Hematopoietic multipotent progenitor cell (in vitro differentiated cells): ENCODE measurements at regions not wholly inside any gene's neighbourhood (a gene's known extent, or its start where the extent isn't known, plus 50 kb on each side); places are given as distances from the start of the nearest gene placed in this dataset.

Experiments
- DNase-seq, 3 donors: peaks; one replicate each; pipeline ENCODE4 v3.0.0-alpha.2; 2011 to 2015; ENCODE audit warnings: low read depth in 2 of 3, low spot score in 2 of 3

DNA sequence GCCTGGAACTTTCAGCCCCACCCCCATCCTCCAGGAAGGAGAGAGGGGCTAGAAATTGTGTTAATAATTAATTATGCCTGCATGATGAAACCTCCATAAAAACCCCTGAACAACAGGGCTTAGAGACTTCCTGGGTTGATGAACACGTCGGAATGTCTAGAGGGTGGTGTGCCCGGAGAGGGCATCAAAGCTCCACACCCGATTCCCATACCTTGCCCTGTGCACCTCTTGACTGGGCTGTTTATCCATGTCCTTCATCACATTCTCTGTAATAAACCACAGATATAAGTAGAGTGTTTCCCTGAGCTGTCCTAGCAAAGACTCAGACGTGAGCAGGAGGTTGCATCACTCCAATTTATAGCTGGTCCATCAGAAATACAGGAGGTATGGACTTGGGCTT lies 624.0 kb downstream of the NPHP4 start:
- DNase-seq, result no peak

DNA sequence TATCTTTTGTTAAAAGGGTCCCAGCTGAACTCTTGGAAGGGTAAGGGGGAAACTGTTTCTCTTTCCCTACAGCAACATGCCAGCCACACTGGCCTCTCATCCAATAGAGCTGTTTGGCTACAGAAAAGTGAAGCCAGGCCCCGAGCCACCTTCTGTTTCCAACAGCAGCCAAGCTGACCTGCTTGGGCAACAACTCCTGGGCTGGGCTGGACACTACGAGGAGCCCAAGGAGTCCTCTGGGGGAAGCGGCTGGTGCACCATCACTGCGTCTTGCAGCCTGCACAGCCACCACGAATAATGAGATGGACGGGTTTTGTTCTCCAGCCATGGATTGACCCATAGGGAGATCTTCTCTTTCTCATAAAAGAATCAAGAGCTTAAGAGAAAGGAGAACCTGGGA lies 624.9 kb downstream of the NPHP4 start:
- DNase-seq, result no peak

DNA sequence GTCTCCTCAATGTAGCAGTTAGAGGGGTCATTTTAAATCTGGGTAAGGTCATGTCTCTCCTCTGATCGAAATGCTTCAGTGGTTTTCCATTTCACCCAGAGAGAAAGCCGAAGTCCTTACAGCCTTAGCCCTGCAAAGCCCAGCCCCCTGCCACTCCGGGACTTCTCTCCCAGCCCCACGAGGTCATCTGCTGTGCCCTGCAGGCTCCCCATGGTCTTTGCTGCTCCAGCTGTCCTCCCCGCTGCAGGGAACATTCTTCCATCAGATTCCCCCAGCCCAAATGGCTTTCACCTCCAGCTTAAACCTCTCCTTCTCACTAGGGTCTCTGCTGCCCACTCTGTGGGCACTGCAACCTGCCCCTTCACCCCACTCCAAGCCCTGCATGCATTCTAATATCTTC lies 626.5 kb downstream of the NPHP4 start:
- no peak for DNase-seq

- no peak for DNase-seq
Observed at GRCh38 chr1:5364591-5364990, 627.6 kb downstream of the NPHP4 start.

- no peak for DNase-seq
Observed at GRCh38 chr1:5354681-5355080, 637.5 kb downstream of the NPHP4 start.

GRCh38 chr1:5351366-5351765 lies 640.9 kb downstream of the NPHP4 start:
- DNase-seq, result no peak

GRCh38 chr1:5349526-5349925 lies 642.7 kb downstream of the NPHP4 start:
- no peak for DNase-seq

DNA sequence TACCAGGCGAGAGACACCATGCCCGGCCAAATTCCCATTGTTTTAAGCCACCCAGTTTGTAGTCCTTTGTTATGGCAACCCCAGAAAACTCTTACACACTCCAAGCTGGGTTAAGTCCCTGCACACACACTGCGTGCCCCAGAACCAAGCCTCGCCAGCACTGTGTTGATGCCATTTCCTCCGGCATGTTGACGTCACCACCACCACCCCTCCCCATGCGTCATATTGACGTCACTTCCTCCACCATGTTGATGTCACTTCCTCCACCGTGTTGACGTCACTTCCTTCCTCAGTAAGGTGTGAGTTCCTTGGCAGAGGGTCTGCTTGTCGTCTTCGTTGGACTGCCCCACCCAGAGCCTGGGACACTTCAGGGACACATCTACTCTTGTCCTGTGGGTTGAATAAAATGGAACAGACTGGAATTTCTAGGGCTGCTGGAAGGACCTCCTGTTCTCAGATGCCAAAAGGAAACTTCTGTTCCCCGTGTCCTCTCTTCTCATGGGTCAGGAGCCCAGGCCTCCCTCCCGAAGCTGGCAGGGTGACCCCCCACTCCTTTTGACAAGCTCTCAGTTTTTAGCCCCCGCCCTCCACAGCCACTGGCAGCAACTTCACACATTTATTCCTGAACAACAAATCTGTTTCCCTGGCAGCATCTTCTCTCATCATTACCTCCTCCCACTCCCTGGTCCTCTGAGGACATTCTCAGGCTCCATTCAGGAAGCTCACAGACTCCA lies 643.3 kb downstream of the NPHP4 start:
- no peak for DNase-seq

DNA sequence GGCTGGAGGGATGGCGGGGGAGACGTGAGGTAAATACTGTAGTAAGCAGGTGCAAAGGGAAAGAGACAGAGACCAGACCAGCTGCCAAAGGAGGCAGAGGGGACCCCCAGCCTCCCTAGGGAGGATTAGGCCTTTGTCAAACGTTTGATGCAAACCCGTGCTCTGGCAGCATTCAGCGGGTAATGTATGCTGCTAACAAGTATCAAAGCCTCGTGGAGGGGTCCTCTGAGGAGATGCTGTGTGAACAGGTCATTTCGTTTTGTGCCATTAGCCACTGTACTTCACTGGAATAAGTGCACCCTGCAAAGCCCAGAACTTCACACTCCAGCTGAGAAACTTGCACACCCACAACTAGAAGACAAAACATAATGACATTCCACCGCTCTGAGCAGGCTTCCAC lies 644.5 kb downstream of the NPHP4 start:
- DNase-seq, result no peak

GRCh38 chr1:5345556-5345955 lies 646.7 kb downstream of the NPHP4 start:
- no peak for DNase-seq

- DNase-seq, result no peak
Observed at GRCh38 chr1:5343256-5344020, 648.8 kb downstream of the NPHP4 start.

DNA sequence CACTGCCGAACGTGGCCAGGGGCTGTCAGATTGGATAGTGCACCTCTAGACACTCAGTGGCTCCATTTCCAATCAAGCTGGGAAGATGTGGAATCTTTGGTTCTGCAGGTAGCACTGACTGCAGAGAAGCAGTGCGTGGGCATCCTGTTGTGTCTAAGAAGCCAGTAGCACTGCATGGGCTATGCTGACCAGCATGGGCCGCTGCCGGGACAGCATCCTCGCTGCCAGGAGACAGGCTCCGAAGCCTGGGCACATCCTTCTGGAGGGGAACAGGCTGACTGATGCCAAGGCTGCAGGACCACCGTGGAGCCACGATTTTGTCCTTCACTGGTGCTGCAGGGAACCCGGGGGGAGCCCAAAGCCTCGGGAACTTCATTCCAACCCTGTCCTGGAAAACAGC lies 649.4 kb downstream of the NPHP4 start:
- no peak for DNase-seq

DNA sequence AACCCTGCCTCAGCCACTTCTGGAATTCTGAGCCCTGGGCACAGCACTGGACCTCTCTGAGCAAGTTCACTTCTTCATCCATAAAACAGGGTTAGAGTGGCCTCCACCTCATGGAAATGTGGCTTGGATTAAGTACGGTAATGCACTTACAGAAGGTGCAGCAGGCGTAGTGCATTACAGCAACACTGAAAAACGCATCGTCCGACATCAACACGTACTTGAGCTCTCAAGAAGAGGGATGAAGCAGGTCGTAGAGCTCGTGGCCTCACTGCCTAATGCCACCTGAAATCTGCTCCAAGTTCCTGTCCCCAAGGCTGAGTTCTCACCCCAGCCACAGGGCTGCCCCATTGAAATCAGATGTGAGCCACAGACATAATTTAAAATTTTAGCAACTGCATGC lies 650.1 kb downstream of the NPHP4 start:
- no peak for DNase-seq

DNA sequence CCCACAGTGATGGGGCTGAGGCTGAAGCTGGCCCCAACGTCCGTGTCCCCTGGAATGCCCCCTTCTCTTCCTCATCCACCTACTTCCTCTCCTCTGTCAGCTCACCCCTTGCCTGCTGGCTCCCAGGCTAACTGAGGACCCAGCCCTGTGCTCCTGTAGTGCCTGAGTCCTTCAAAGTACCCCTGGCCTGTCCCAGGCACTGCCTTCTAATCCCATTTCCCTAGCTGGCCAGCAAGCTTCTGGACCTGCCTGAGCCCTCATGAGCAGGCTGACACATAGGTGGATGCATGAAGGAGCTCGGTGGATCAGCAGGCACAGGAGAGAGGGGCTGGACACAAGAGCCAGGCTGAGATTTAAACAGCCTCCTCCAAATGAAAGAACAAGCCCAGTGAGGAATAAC lies 650.8 kb downstream of the NPHP4 start:
- no peak for DNase-seq

DNA sequence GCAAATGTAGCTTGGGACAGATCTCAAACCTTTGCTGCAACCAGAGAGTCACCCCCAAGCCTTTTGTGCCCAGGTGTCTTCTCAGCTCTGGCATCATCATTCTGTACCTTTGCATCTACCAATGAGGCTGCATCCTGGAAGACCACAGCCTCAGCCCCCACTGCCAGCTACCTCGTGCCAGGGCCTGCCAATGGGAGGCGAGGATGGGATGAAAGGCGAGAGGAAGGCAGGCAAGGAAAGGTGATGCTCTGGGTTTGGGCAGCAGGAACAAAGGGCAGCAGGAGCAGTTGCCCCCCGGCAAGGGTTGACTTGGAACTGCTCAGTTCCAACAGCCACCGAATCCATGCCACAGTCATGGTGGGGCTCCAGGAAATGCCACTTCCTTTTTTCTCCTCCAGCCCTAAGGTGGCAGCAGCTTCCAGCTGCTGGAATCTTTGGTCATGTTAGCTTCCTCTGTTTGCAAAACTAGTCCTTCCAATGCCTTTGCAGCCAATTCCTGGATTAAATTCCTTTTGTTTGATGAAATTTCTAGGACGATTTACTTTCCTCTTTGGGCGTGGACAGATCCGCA lies 651.6 kb downstream of the NPHP4 start:
- DNase-seq, result no peak

DNA sequence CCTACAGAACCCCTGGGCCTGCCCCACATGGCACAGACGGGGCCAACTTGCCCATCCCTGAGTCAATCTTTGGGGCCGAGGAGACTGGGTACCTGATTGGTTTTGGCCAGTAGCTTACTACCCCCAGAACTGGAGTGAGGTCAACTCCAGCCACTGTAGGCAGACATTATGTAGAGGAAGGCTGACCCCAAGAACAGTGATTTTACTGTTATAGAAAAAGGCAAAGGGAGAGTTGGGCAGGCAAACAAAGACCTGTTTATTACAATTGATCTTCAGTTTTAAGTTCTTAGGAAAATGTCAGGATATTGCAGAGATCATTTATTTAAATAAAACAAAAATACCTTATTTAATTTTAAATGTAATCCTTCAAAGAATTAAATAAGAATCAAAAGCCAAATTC lies 653.8 kb downstream of the NPHP4 start:
- DNase-seq, result no peak

- no peak for DNase-seq
Observed at GRCh38 chr1:5333291-5333690, 658.9 kb downstream of the NPHP4 start.

- DNase-seq, result no peak
Observed at GRCh38 chr1:5331101-5331500, 661.1 kb downstream of the NPHP4 start.

- DNase-seq, result no peak
Observed at GRCh38 chr1:5329068-5329739, 663.0 kb downstream of the NPHP4 start.

DNA sequence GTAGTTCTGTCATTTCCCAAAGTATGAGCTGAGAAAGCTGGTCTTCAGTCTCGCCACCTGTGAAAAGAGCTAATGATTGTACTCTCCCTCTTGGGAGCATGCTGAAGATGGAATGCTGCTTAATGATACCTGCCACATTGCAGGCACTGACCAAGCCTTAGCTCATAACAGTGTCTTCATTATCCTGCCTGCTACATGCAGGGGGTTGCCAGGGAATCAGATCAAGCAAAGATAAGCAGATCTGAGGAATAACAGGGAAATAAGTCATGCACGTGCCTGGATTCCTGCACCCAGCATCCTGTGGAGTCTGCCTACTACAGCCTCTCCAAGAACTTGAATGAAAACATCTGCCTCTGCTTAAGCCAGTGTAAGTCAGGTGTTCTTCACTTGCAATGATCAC lies 667.3 kb downstream of the NPHP4 start:
- DNase-seq, result no peak

GRCh38 chr1:5318143-5318816 lies 663.9 kb downstream of the AJAP1 start:
- DNase-seq, result no peak
